ENCODE measurements at regions not wholly inside any gene's neighbourhood (a gene's known extent, or its start where the extent isn't known, plus 50 kb on each side); places are given as distances from the start of the nearest gene placed in this dataset.
"Not testable (repeated sequence)": the region's sequence is repeated elsewhere in the genome, so short reads cannot be mapped to it uniquely, and the experiment has no call there.

DNA sequence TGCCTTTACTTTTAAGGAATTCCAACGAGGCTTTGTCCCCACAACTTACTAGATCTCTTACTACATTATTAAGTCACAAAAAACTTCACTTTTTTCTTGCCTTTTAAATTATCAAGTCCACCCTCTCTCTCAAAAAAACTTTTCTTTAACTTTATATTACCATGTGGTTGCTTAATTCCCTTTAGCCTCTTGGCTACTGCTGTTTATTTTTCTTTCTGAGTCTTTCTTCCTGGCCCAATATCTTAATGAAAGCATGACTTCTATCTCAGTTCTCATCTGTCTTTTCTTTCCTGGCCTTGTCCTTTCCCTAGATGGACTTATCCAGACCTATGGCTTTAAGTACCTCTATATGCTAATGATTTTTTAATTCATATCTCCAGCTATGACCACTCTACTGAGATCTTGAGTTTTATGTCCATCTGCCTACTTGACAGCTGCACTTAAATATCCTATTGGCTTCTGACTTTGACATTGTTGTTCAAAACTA, 710.5 kb downstream of the RFPL4B start:
- DNase-seq, result no peak

DNA sequence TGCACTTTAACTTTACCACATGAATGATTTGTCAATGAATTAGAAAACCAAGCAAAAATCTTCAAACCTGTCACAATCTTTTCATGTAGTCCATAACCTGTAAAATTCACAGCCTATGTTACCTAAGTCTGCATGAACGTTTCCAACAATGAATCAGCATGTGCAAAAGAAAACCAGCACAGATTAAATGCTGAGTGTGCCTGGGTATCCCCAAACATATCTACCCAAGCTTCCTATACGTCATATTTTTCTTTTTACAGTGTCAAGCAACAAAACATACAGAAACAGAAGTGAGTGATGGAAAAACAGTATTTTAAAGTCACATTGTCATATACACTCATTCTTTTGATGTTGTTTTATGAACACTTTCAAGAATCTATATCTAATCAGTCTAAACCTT, 713.5 kb downstream of the RFPL4B start:
- DNase-seq, result no peak

DNA sequence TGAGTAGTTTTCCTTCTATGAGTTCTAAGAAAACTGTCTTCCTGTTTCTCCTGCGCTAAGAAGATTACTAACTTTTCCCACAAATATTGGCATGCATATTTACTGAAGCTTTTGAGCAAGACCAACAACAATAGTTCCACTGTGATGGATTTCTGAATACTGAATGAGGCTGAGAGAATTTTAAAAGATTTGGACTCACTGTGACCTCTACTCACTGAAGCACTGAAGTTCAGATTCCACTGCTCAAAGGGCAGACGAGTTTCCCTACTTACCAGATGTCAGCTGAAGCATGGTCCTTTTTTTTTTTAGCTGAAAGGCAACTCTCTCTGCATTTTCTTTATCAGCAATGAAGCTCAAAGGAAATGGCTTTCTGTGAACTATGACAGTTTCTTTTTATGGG, 718.5 kb downstream of the RFPL4B start:
- no peak for DNase-seq

DNA sequence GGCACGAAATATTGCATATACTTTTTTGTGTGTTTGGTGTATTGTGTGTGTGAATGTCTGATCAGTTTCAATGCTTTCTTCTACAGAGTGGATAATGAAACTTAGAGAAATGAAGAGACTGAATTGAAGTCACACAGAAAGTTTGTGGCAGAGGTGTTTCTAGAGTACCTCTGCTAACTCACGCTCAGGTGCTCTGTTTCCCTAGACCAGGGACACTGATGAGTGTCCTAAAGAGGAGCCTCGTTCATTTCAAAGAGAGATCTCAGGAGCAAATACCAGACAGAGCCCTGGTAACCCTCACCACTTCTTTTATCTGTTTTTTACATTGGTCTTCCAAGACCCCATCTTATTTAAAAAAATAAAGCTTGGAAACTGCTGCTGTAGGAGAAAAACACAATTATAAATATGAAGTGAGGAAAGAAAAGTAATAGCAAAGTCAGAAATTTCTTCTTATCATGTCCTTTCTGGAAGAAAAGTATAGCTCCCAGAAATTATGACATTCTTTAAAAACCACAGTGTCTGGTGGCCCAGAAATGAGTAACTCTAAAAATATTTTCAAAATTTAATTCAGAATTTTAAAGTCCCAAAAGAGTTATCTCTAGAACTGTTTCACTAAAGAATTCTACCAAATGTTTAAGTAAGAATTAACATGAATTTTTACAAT, 720.6 kb downstream of the RFPL4B start:
- DNase-seq, result no peak

DNA sequence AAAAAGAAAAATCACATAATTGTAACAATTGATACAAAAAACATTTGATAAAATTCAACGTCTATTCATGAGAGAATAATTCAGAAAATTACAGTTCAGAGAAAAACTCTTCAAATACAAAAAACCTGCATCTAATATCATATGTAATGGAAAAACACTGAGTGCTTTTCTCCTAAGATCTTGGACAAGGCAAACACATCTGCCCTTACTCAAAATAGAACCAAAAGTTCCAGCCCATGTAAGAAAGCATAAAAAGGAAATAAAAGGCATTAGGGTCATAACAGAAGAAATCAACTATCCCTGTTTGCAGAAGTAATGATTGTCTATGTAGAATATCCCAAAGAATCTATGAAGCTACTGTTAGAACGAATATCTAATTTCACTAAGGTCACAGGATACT, 721.4 kb downstream of the RFPL4B start:
- DNase-seq, result no peak

DNA sequence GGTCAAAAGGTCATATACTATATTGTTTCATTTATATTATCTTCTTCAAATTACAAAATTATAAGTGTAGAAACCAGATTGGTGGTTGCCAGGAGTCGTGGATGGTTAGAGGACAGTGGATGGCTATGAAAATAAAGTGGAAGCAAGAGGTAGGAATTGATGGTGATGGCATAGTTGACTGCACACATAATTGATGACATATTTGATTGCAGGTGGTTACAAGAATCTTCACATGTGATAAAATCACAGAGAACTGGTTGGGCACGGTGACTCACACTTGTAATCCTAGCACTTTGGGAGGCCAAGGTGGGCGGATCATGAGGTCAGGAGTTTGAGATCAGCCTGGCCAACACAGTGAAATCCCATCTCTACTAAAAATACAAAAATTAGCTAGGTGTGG, 723.6 kb downstream of the RFPL4B start:
- not testable (repeated sequence) for DNase-seq

DNA sequence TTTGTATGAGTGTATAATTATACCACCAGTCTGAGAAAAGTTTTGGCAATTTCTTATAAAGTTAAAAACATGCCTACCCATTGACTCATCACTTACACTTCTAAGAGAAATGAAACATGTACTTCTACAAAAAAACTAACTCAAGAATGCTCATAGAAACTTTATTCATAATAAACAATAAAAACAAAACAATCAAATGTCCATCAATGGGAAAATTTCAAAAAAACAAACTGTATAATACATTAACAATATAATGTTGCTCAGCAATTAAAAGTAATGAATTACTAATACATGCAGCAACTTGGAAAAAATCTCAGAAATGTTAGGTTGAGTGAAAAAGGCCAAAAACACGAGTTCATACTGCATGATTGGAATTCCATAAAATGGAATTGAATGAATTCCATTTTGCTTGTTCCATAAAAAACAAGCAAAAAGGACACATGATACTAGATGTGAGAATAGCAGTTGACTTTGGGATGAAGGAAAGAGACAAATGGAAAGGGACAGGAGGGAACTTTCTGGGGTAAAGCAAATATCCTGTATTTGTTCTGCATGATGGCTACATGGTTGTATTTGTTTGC, 726.6 kb downstream of the RFPL4B start:
- no peak for DNase-seq

DNA sequence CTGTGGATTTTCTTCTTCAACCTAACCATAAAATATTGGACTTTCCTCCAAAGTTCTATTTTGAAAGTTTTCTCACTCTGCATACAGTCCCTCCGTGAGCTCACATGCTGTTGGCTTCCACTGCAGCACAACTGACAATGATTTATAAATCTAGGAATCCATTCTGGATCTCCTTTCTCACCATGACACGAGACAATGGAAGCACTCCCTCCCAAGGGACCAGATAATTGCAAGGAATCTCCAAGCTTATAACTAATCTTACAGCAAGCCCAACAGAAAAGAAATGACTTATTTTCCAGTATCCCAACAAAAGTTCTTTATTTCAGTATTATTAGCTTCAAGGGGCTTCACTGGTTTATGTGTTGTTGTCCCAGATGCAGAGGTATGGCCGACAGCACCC, 729.0 kb downstream of the RFPL4B start:
- DNase-seq, result no peak

DNA sequence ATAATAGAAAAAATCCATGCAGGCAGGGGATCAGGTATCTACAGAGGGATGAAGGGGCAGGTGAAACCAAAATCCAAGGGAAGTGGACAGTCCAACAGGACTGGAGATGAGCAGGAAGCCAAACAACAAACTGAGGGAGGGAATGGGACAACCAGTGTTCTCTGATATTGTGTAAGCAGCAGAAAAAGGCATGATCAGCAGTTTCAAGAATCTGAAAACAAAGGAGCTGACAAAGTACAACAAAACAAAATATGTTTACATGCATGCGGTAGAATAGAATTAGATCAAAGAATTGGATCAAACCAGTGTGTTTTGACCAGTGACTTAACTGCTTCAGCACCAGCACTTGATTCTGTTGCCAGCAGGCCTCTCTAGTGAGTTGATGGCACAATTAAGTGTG, 729.7 kb downstream of the RFPL4B start:
- DNase-seq, result no peak

DNA sequence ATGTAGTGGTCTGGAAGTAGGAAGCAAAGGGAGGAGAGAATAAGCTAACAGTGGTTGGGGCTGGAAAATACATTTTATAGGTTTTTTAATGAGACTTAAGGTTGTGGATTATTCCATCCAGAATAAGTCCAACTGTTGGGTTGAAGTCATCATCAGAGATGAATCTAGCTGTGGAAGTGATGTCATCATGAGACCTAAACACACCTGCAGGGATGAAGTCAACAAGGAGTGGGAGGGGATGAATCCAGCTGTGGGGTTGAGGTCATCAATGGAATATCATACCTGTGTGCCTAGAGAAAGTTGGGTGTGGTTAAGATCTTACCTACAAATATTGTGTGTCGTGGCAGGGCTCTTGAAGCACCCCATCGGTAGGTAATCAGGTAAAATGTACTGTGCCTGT, 730.7 kb downstream of the RFPL4B start:
- DNase-seq, result no peak

DNA sequence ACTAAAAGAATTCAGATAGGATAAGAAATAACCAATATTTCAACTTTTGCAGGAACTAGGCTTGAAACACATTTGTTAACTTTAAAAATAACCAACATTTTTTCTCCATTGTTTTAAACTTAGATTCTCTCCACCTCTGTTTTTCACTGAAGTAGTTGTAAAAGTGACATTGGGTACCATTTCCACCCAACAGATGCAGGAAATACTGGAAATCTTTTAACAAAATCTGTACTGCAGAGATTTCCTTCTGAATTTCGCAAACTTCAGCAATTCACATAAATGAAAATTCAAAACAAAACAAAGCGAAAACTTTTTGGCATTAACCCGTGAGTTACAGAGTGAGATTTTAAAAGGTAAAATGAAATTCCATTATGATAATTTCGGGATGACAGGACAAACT, 731.7 kb downstream of the RFPL4B start:
- no peak for DNase-seq

DNA sequence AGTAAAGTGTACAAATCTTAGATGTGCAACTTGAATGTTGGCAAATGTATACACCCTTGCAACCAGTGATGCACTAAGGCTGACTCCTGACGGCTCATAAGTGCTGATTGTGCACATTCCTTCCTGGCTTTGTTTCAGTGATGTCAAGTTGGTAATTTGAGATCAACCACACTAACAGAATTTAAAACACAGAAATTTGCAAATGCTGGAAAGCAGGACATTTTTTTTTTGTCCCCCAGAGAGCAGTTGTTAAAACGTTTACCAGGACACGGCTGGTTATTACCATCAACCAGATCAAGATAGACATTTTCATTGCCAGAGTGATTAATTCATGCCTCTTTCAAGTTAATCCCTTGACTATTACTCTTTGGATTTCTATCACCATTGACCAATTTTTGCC, 735.6 kb downstream of the RFPL4B start:
- no peak for DNase-seq

DNA sequence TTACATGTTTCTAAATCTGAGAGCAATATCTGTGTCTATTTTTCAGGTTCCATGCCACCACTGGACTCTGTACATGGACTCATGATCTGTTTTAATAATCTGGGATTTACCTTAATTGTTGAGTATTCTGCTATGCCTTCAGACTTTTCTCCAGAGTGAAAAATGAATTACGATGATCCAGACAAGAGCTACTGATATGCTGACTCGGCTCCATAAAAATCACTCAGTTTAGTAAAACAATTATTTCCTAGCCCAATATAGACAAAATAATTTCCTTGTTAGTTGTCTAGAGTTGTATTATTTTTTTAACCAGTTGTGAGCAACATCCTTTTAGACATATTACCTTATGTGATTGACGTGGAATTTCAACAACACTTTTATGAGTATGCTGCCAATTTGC, 736.8 kb downstream of the RFPL4B start:
- DNase-seq, result no peak

DNA sequence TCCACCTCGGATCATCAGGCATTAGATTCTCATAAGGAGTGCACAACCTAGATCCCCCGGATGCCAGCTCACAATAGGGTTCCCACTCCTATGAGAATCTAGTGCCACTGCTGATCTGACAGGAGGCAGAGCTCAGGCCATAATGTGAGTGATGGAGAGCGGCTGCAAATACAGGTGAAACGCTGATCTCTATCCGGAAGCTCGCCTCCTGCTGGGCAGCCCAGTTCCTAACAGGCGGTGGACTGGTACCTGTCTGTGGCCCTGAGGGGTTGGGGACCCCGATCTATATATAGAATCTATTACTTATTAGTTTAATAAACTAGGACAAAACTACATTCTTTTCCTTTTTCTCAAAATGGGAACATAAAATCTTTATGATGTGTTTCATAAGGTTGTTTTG, 741.9 kb downstream of the RFPL4B start:
- DNase-seq, result no peak

DNA sequence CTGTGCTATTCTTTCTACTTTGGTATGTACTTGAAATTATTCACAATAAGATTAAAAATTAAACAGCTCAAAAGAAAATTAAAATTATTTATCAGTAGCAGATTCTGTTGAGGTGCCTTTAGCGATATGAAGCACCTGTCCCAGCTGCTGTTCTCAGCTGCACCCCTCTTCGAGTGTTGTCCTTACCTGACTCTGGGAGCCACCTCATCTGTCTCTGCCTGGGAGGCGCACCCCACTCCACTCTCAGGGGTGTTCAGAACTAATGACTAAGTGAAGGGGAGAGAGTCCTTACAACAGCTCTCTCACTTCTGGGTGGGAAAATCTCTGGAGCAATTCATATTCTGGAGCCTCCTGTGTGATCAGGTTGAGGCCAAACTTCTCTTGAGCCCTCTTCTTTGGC, 745.7 kb downstream of the RFPL4B start:
- DNase-seq, result no peak

DNA sequence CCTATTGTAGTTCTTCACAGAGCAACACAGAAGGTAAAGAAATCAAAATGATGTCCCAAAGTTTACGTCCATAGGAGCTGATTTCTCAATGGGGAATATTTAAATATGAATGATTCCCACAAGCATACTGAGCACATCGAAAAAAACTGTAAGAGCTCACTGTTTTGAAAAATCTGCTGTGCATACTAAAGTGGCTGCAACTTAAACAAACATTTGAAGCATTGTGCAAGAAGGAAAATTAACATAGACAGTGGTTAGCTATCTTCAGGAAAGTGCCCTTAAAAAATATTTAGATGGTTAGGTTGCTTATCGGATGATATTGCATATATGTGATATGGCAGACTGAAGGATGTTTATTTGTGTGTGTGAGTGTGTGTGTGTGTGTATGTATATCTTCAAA, 747.6 kb downstream of the RFPL4B start:
- no peak for DNase-seq

DNA sequence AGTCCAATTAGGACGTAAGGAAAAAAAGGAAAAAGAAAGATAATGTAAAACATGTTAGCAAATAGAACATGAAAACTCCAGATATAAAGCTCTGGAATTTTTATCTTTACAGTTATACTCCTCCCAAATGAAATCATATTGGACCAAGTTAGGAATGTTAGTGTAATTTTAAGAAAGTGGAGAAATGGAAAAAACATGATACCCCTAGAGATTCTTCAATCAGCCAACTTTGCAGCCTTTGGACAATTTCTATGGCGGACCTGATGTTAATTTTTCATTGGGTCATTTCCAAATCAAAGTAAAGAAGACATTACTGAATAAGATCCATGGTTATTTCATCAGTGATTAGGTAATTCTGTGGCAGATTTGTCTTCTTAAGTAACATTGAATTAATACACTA, 748.7 kb downstream of the RFPL4B start:
- no peak for DNase-seq

DNA sequence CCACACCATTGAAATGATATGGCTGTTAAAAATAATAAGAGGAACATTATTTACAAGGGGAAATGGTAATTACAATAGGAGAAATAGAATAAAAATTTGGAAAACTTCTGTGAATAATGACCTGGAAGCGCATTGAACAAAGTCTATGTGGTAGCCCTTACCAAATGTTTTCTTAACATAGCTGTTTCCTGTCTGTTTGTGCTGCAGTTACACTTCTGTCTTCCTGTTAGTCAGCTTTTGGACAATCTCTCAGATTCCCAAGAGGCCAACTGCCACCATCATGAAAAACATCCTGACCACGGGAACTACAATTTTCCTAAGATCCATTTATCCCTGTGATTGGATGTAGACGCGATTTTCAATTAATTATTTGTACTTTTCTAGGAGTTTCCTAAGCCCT, 754.4 kb upstream of the MARCKS start:
- no peak for DNase-seq

DNA sequence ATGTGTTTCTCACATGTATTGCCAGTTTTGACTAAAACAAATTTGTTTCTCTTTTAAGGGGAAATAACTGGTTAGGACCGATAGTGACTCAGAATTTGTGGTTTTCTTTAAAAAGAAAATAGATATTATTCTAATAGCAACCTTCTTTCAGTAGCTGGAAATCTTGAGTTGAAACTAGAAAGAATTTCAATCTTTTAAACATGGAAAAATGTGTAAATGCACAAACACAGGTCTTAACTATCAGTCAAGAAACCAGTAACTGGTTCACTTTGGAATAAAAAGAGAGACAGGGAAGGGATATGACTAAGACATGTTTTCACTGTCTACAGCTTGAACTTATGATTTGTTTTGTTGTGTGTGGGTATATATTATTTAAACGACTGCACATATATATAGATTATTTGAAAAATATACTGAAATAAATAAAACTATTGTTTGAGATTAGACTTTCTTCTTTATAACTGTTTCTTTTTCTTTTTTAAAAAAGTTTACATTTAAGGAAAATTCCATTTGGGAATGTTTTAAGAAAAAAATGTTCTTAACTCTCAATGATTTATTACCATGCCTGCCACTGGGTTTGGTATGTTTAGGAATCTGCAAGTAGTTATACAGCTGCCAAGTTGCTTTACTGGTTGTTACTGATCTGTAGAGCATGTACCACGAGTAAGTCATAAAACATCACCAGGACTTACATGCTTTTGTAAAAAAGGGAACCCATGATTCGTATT, 753.3 kb upstream of the MARCKS start:
- DNase-seq, result no peak

DNA sequence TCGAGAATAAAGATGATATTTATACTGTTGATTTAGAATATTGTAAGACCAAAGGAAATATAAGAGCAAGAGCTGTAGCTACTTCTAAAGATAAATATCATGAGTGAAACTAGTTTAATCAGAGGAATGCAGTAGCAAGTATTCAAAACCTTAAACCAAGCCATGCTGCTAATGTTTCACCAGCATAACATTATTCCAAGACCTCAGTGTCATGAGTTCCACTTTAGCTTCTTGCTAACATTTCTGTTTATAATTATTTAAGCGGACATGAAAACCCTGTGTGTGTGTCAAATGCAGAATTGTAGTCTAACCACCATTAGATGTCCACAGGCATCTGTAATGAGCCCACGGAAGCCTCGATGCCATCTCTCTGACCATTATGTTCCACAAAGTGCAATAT, 752.6 kb upstream of the MARCKS start:
- no peak for DNase-seq

DNA sequence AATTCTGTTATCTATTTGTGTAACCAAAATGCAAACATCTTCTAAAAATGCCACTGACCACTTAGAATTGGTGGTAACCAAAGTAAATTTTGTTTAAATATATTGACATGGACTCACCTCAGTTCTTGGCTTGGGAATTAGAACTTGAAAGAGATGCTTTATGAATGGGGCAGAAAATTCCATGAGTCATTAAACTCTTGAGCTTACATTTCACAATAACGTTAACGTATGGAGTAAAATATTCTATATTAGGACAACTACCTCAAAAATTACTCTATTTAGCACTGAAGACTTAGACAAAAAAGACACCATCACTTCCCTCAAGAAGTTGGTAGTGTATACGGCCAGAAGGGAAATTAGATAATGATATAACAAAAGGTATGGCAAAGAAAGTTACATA, 752.2 kb upstream of the MARCKS start:
- DNase-seq, result no peak

DNA sequence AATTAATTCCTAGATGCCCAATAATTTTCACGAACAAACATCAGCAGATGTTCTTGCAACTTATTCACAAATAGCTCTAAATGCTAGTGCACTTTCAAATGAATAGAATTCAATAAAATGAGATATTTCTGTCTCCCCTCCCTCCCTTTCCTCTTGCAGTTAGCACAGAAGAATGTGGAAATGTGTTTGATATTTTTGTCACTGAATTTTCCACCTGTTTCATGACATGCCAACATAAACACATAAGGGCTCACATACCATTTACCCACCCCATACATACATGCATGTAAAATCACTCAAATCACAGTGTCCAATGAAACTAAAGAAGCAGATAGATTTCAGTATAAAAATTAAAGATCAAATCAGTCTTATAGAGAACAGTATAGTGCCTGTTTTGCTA, 746.9 kb upstream of the MARCKS start:
- DNase-seq, result no peak

DNA sequence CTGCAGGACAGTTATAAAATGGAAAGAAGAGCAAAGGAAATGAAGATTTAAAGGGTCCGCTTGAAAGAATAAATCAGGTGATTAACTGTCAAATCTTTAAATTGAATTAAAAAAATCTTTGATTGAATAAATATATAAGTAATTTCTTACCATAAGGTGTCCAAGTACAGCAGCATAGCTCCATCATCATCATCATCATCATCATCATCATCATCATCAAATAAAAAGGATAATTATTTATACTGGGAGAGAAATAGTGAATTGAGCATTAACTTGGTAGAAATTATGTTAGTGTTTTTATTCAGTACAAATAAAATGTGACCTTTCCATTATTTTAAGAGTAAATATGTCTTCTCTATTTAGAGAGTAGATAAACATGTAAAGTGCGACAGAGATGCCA, 745.6 kb upstream of the MARCKS start:
- DNase-seq, result no peak

DNA sequence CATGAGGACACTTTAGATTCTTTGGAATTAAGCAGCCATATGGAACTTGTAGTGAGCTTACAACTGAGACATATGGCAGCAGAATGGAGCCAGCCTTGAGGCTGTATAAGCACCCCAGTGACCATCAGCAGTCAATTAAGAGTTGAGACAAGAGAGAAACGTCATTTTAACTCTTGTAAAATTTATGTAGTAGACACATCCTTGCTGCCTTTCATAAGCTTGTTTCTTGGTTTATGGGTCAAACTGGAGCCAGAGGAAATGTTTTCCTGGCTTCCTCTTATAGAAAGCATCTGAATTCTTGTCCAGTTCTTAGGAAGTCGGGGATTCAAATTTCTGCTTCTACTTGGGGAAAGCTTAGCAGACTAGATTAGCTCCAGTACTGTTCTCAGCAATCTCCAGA, 745.1 kb upstream of the MARCKS start:
- no peak for DNase-seq

DNA sequence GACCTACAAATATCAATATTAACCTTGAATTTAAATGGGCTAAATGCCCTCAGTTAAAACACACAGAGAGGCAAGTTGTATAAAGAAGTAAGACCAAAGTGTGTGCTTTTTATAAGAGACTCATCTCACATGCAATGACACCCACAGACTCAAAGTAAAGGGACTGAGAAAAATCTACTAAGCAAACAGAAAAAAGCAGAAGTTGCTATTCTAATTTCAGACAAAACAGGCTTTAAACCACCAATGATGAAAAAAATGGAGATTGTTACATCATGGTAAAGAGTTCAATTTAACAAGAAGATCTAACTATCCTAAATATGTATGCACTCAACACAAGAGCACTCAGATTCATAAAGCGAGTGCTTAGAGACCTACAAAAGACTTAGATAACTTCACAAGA, 741.9 kb upstream of the MARCKS start:
- no peak for DNase-seq
